GM20431 (cell line): ENCODE measurements at regions not wholly inside any gene's neighbourhood (a gene's known extent, or its start where the extent isn't known, plus 50 kb on each side); places are given as distances from the start of the nearest gene placed in this dataset.
"Not testable (repeated sequence)": the region's sequence is repeated elsewhere in the genome, so short reads cannot be mapped to it uniquely, and the experiment has no call there.

Source experiments
- in situ Hi-C: fragments of 300-500 bp; cut with MseI, MboI; formaldehyde crosslinking; loops from one replicate; pipeline ENCODE4 v1.15.0; 2020; ENCODE audit warnings: low sequenced_read_pairs; ENCODE audit not compliant: unreplicated experiment

DNA sequence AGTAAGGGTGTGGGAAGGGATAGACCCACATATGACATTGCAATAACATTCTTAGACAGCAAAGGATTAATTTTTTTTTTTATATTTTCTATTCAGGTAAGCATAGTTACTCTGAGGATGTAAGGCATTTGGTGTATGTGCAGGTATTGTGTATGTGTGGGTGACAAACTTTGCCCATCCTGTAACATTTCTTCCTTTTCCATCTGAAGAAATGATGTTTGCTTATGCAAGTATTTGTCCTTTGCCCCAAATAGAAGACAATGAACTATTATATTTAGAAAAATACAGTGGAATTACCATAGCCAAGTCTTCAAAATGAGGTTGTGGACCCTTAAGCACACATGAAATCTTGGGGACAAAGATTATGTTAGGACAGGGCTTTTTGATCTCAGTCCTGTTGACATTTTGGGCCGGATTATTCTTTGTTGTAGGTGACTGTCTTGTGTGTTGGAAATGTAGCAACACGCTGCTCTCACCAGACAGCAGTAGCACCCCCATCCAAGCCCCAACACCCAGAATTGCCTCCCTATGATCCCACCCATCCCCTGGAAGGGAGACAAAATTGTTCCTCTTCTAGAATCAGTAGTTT lies 1244.7 kb downstream of the STIM2 start:
- in situ Hi-C loops: no loop called here

DNA sequence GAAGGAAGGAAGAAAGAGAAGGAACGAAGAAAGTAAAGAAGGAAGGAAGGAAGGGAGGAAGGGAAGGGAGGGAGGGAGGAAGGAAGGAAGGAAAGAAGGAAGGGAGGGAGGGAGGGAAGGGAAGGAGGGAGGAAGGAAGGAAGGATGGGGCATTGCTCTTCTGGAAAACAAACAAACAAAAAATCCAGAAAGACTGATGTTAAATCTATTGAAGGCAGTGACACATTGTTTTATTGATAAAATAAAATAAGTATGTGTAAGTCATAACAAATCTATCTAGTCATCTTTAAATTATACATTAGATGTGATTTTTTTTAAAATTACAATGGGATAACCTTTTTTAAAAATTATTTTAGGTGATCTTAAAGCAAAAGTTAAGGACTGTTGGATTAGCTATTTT lies 1245.5 kb downstream of the STIM2 start:
- in situ Hi-C loops: no loop called here

DNA sequence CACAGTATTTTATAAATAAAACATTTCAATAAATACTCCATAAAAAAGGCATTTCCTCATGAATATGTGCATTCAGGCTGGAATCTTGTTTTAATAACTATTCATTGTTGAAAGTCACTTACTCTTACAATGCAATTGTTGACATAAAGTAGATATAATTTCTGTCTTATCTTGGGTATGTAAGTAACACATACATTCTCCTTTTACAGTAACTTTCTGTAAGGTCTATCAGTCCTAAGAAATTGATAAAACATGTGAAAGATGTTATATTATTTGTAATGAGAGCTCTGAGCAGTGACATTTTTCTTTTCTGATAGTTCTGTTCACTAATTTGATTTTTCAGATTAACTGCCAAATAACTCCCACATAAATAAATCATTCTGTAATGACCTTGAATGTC lies 1249.2 kb downstream of the STIM2 start:
- in situ Hi-C loops: no loop called here

DNA sequence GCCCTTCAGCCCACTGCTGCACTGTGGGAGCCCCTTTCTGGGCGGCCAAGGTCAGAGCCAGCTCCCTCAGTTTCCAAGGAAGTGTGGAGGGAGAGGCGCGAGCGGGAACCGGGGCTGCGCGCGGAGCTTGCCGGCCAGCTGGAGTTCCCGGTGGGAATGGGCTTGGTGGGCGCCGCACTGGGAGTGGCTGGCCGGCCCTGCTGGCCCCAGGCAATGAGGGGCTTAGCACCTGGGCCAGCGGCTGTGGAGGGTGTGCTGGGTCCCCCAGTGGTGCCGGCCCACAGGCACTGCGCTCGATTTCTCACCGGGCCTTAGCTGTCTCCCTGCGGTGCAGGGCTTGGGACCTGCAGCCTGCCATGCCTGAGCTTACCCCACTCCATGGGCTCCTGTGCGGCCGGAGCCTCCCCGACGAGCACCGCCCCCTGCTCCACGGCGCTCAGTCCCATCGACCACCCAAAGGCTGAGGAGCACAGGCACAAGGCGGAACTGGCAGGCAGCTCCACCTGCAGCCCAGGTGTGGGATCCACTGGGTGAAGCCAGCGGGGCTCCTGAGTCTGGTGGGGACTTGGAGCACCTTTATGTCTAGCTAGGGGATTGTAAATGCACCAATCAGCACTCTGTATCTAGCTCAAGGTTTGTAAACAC lies 1252.2 kb downstream of the STIM2 start:
- in situ Hi-C loops: not testable (repeated sequence)

DNA sequence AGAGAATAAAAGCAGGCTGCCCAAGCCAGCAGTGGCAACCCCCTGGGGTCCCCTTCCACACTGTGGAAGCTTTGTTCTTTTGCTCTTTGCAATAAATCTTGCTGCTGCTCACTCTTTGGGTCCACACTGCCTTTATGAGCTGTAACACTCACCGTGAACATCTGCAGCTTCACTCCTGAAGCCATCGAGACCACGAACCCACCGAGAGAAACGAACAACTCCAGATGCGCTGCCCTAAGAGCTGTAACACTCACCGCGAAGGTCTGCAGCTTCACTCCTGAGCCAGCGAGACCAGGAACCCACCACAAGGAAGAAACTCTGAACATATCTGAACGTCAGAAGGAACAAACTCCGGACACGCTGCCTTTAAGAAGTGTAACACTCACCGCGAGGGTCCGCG lies 1252.9 kb downstream of the STIM2 start:
- in situ Hi-C loops: not testable (repeated sequence)

DNA sequence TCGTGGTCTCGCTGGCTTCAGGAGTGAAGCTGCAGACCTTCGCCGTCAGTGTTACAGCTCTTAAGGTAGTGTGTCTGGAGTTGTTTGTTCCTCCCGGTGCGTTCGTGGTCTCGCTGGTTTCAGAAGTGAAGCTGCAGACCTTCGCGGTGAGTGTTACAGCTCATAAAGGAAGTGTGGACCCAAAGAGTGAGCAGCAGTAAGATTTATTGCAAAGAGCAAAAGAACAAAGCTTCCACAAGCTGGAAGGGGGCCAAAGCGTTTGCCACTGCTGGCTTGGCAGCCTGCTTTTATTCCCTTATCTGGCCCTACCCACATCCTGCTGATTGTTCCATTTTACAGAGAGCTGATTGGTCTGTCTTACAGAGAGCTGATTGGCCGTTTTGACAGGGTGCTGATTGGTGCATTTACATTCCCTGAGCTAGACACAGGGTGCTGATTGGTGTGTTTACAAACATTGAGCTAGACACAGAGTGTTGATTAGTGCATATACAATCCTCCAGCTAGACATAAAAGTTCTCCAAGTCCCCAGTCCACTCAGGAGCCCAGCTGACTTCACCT lies 1256.0 kb downstream of the STIM2 start:
- in situ Hi-C loops: not testable (repeated sequence)

DNA sequence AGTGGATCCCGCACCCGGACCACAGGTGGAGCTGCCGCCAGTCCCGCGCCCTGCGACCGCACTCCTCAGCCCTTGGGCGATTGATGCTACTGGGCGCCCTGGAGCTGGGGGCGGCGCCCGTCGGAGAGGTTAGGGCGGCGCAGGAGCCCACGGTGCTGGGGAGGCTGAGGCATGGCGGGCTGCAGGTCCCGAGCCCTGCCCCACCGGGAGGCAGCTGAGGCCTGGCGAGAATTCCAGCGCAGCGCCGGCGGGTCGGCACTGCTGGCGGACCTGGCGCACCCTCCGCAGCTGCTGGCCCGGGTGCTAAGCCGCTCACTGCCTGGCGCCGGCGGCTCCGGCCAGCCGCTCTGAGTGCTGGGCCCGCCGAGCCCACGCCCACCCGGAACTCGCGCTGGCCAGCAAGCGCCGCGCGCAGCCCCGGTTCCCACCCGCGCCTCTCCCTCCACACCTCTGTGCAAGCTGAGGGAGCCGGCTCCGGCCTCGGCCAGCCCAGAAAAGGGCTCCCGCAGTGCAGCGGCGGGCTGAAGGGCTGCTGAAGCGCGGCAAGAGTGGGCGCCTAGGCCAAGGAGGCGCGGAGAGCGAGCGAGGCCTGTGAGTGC lies 1256.5 kb downstream of the STIM2 start:
- in situ Hi-C loops: no loop called here

DNA sequence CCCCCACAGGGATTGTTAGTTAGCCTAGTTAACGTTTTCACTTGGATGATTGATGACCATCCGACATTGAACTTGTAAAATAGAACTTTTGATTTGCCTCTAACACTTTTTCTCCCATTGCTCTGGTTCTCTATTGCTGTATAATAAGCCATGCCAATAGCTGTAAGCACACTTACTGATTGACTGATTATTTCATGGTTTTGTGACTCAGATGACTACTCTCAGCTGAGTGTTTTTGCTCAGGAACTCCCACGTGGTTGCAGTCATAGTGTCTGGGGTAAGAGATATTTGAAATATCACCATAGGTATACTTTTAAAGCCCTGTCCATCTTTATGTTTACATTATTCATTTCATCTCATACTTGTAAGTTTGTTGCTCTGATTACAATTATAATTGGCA lies 1285.5 kb downstream of the STIM2 start:
- in situ Hi-C loops: no loop called here

DNA sequence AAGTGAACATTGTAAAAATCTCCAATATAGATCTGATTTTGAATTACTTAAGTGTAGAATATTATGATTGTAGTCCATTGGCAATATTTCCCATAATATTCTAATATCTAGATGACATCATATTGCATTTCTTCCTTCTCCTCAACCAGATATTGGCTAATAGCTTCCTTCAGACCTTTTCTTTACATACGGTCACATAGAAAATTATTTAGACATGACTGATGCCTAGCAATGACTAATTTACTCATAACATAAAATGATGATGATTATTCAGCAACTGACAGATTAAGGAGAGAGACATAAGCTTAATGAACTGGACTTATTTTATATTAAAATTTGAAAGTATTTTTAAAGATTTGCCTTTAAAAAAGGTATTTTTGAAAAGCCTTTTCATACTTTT lies 1287.6 kb downstream of the STIM2 start:
- in situ Hi-C loops: no loop called here

DNA sequence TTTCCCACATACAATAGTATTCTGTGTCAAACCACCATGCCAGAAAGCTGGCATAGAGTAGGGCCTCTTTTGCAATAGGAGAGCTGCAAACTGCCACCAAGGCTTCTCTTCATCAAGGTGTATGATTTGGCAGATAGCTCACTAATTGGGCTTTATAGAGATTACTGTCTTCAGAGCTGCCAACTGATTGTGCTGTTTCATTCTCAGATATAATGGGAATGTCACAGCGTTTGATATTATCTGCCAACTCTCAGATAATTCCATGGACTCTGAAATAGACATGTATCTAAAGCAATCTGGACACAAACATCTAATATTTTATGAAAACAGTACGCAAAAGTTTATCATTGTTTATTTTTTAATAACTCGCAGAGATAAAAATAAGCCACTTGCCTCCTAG lies 1289.1 kb downstream of the STIM2 start:
- in situ Hi-C loops: no loop called here

DNA sequence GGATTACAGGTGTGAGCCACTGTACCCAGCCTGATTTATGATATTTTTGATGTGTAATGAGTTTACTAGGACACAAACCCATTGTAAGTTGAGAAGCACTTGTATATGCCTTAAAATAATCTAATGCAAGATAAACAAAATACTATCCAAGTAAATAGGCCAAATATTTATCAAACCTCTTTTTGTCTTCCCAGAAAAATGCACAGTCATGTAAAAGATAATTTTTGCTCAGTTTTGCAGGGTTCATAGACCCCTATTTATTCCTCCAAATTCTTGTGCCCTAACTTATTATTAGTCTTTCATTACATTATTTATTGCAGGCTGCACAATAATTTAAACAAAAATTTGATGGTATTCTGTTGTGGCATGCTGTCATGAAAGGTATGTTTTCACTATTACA lies 1290.7 kb downstream of the STIM2 start:
- in situ Hi-C loops: no loop called here

DNA sequence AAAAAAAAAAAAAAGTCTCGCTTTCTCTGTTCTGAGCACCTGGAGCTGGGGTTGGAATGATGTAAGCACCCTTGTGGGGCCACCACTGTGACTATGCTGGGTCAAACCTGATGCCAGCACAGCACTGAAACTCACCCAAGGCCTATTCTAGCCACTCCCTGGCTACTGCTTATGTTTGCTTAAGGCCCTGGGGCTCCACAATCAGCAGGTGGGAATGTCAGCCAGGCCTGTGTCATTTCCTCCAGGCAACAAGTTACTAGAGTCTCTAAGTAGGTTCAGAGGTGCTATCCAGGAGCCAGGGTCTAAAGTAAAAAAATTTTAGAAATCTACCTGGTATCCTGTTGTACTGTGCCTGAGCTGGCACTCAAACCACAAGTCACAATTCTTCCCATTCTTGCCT lies 1306.8 kb downstream of the STIM2 start:
- in situ Hi-C loops: no loop called here

DNA sequence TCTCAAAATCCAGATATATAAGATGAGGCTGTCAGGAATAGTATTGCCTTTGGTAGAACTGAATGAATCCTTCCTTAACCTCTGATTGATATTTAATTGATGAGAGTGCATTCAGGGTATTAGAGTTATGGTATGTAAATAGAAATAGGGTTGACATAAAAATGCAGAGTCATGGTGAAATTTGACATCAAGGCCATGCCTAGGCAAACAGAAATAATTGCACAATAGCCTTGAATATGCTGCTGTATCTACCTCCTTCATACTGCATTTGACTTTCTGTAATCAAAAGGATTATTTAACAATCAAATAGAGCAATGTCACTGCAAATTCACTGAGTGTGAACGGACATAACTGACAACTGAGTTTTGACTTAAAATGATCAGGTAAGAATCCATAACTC lies 1316.3 kb downstream of the STIM2 start:
- in situ Hi-C loops: no loop called here

DNA sequence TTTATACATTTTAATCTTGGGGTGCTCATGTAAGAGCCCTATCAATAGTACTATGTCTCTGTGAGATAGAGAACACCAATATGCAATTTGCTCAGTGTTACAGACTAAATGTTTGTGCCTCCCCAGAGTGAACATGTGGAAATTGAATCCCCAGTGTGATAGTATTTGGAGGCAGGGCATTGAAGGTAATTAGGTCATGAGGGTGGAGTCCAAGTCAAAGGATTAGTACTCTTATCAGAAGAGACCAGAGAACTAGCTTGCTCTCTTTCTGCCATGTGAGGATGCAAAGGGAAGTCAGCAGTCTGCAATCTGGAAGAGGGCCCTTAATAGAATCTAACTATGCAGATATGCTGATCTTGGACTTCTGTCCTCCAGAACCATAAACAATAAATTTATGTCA lies 1317.0 kb downstream of the STIM2 start:
- in situ Hi-C loops: no loop called here

DNA sequence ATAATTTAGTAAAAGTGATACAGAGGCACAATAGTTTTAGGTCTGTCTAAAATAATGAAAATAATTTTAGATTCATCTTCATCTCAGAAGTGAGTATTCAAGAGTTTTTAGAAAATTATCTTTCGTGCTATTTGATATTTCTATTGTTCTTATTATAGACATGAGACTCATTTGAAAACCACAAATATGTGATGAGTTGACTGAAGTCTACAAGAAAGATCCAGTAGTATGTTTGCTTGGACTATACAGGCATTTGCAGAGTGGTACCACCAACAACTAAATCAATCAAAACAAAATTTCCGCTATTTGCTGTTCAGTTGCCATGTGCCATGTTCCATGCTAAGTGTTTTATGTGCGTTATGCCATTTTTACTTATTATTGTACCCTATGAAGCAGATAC lies 1318.5 kb downstream of the STIM2 start:
- in situ Hi-C loops: no loop called here

DNA sequence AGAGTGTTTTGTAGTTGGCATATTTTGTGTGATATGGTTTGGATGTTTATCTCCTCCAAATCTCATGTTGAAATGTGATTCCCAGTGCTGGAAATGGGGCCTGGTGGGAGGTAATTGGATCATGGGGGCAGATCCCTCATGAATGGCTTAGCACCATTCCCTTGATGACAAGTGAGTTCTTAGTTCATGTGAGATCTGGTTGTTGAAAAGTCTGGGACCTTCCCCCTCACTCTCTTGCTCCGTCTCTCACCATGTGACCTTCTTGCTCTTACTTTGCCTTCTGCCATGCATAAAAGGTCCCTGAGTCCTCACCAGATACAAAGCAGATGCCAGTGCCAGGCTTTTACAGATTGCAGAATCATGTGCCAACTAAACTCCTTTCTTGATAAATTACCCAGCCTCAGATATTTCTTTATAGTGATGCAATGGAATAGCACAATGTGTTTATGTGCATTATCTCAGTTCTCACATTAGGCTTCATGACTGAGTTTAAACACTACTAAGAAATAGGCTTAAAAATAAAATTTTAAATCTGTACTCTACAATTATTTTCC lies 1348.8 kb downstream of the STIM2 start:
- in situ Hi-C loops: no loop called here

DNA sequence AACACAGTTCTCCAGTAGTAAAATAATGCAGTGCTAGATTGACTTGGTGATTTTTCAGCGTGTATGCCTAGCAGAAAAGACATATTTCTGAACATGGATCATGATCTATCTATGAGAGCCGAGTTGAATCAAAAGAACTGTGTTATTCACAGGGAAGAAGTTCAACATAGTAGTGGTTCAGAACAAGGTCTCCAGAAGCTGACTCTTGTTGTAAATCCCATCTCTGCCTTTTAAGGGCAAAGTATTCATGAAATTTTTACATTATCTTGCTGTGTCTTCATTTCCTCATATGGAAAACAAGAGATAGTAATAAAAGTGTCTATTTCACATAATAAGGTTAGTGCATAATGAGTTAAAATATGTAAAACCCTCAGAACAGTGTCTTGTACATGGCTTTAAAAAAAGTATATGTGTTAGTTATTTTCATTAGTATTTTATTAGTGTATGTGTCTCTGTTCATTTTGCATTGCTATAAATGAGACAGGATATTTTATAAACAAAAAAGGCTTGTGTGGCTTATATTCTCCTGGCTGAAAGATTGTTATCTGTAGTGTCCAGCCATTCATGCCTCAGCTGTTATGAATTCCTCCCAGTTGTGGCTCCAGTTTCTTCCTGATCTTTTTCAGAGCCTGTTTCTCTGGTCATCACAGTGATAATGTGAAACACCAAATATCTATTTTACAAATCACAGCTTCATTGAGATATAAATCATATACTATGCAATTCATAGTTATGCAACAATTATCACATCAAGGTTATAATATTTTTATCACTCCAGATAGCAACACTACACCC lies 1351.2 kb downstream of the STIM2 start:
- in situ Hi-C loops: no loop called here

DNA sequence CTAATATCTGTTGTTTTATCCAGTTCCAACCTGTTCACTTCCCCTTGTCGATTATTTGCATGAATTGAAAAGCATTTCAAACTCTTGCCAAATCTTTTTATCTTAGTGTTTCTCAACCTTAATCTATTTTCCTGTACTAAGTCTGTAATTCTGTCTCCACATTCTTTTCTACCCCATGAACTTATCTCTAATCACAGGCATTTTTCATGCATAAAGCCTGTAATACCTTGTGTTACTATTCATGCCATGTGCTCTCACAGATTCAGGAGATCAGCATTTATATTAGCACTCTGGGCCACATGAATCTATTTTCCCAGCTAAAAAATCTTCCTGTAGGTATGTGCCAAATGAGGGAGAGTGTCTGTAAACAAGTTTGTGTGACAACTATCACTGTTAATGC lies 1360.9 kb downstream of the STIM2 start:
- in situ Hi-C loops: no loop called here

DNA sequence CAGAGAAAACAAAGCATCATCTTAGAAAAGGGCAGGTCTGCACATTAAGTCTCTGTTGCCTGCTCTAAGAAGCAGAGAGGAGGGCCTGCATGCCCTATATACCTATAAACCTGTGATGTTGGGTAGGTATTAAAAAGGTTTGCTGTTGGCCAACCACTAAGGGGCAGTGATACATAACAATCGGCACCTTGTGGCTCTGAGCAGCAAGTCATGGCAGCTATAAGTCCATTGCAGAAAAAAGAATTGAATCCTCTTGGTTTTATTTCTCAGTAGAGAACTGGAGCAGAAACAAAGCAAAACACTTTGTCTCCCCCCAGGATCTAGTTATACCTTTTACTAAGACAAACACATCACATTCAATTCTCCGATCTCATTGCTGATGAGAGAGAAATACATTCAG lies 1364.4 kb downstream of the STIM2 start:
- in situ Hi-C loops: no loop called here

DNA sequence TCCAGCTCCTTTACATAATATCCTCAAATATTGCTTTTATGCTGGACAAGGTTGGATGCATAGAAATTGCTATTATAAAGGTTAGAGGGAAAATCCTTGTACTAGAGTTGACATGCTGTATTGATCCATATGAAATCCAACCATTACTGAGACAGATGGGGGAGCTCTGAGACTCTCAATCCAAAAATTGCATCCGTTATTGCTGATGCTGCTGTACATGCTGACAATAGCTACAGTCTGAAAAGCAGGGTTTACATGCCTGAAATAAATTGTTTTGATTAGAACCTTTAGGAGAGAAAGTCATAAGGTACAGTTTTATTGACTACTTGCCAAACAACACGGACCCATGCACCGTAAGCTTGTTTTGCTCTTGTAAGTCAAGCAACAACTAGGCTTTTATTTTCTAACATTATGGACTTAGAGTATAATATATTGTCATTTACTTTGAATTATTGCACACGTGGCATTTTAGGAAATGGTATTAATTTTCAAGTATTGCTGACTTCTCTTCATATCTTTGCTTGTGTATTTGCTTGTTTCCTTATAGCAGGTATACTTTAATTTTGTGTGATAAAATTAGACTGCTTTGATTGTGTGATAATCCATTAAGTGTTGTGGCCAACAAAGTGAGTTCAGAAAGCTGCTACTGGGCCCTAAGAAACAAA lies 1365.2 kb downstream of the STIM2 start:
- in situ Hi-C loops: no loop called here
